Upper lobe of right lung (tissue), 1 donor: ENCODE measurements at regions not wholly inside any gene's neighbourhood (a gene's known extent, or its start where the extent isn't known, plus 50 kb on each side); places are given as distances from the start of the nearest gene placed in this dataset.

ENCODE experiments used
- ATAC-seq: fragments of 200-7000 bp; cut with Tn5 transposase; one replicate; pipeline ENCODE4 v1.9.1; 2020; ENCODE audit warnings: mild to moderate bottlenecking, moderate library complexity
- DNase-seq: peaks from one replicate; pipeline ENCODE4 v3.0.0-alpha.2; 2020
- H3K27ac ChIP-seq: fragments of 200-600 bp; one replicate; pipeline ENCODE4 v1.8.0; 2022
- H3K27me3 ChIP-seq: fragments of 200-600 bp; one replicate; pipeline ENCODE4 v1.8.0; 2022; ENCODE audit warnings: mild to moderate bottlenecking
- H3K36me3 ChIP-seq: fragments of 200-600 bp; one replicate; pipeline ENCODE4 v1.8.0; 2022
- H3K4me1 ChIP-seq: fragments of 200-600 bp; one replicate; pipeline ENCODE4 v1.8.0; 2022
- H3K4me3 ChIP-seq: fragments of 200-600 bp; one replicate; pipeline ENCODE4 v1.8.0; 2022; ENCODE audit warnings: mild to moderate bottlenecking
- H3K9me3 ChIP-seq: fragments of 200-600 bp; one replicate; pipeline ENCODE4 v1.8.0; 2022
- intact Hi-C: fragments of 100-400 bp; cut with DNase I; formaldehyde crosslinking; loops from one replicate; pipeline ENCODE4 v1.11.0; 2022
- TF ChIP-seq, protein P1 (sequence below): fragments of 200-600 bp; IDR thresholded peaks from one replicate; pipeline ENCODE4 v1.8.0; 2022; ENCODE audit warnings: antibody characterized with exemption
- donor health status: DM: no; HTN: yes; CAD: no; lungs with severe emphysema.

- TF ChIP-seq, protein P1, sequence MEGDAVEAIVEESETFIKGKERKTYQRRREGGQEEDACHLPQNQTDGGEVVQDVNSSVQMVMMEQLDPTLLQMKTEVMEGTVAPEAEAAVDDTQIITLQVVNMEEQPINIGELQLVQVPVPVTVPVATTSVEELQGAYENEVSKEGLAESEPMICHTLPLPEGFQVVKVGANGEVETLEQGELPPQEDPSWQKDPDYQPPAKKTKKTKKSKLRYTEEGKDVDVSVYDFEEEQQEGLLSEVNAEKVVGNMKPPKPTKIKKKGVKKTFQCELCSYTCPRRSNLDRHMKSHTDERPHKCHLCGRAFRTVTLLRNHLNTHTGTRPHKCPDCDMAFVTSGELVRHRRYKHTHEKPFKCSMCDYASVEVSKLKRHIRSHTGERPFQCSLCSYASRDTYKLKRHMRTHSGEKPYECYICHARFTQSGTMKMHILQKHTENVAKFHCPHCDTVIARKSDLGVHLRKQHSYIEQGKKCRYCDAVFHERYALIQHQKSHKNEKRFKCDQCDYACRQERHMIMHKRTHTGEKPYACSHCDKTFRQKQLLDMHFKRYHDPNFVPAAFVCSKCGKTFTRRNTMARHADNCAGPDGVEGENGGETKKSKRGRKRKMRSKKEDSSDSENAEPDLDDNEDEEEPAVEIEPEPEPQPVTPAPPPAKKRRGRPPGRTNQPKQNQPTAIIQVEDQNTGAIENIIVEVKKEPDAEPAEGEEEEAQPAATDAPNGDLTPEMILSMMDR, result no peak
- H3K4me1 ChIP-seq, result no peaks in the 10 kb centered on the region
- DNase-seq, result no peak
- no peak overlapping the region for H3K4me3 ChIP-seq
- intact Hi-C loops, result no loop called here
- no peak for ATAC-seq
- no peaks in the 10 kb centered on the region for H3K36me3 ChIP-seq
- H3K27me3 ChIP-seq, result no peaks in the 10 kb centered on the region
- H3K27ac ChIP-seq, result no peak overlapping the region
- H3K9me3 ChIP-seq, result no peaks in the 10 kb centered on the region
Measured at GRCh38 chr5:30414078-30414477, 779.4 kb upstream of the CDH6 start.

- no peaks in the 10 kb centered on the region for H3K27me3 ChIP-seq
- ATAC-seq (no peak), DNase-seq (no peak)
- no peaks in the 10 kb centered on the region for H3K36me3 ChIP-seq
- intact Hi-C loops, result no loop called here
- H3K4me3 ChIP-seq, result no peak overlapping the region
- no peaks in the 10 kb centered on the region for H3K9me3 ChIP-seq
- no peak overlapping the region for H3K27ac ChIP-seq
- TF ChIP-seq, protein P1, result no peak
- no peaks in the 10 kb centered on the region for H3K4me1 ChIP-seq
Measured at GRCh38 chr5:30413540-30413939, 779.9 kb upstream of the CDH6 start.

GRCh38 chr5:30405821-30406220, 787.7 kb upstream of the CDH6 start:
- intact Hi-C loops, result no loop called here
- no peaks in the 10 kb centered on the region for H3K4me1 ChIP-seq
- H3K27ac ChIP-seq, result no peak overlapping the region
- no peak for DNase-seq
- TF ChIP-seq, protein P1, result no peak
- H3K27me3 ChIP-seq, result no peaks in the 10 kb centered on the region
- ATAC-seq, result no peak
- no peaks in the 10 kb centered on the region for H3K36me3 ChIP-seq
- no peaks in the 10 kb centered on the region for H3K9me3 ChIP-seq
- H3K4me3 ChIP-seq, result no peak overlapping the region

DNA sequence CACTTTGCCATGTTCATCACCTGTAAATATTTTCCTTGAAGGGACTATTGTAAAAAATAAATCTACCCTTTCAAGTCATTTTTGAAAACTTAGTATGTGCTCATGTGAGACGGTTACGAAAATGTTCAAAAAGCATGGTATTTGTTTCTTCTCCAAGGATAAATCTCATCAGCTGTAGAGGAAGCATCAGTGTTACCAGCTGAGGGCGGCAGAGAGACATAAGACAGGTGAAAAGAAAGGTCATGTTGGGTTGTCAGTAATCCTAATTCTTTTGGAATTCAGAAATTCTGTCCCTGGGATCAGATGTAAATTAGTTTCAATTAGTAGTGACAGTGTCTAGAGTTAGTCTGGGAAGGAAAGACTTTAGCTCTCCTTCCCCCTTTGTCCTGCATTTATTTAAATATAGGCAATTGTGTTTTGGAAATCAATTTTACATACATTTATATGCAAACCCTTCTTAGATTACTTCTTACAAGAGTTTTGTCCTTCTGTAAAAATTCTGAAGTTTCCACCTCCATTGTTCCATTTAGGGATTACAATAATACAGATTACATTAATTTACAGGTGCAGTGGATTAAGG, 791.9 kb upstream of the CDH6 start:
- Histone ChIP-seq H3K36me3 (no peaks in the 10 kb centered on the region), H3K27ac (no peak overlapping the region), H3K4me3 (no peak overlapping the region), H3K4me1 (no peaks in the 10 kb centered on the region), H3K27me3 (no peaks in the 10 kb centered on the region), H3K9me3 (no peaks in the 10 kb centered on the region)
- ATAC-seq, result peak; percentile 42
- no peak for DNase-seq
- intact Hi-C loops, result no loop called here
- TF ChIP-seq, protein P1, result peak; percentile 42

DNA sequence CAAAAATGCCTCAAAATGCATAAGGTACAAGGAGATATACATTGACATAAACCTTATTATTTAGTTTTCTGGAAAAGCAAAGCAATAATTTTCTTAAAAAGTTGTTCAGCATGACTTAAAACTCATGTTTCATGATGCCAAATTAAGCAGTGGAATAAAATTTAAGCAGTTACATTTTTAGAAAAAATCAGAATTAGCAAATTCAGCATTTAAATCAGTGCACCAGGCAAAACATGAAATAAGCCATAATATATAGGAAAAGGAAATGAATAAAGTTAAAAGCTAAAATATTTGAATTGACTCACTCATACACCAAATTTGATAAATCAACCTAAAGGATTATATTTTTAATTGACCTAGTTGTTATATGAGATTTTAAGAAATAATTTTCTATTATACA, 795.1 kb upstream of the CDH6 start:
- no peaks in the 10 kb centered on the region for H3K9me3 ChIP-seq
- H3K4me3 ChIP-seq, result no peak overlapping the region
- ATAC-seq (no peak), DNase-seq (no peak)
- H3K36me3 ChIP-seq, result no peaks in the 10 kb centered on the region
- no peaks in the 10 kb centered on the region for H3K27me3 ChIP-seq
- intact Hi-C loops, result no loop called here
- no peaks in the 10 kb centered on the region for H3K4me1 ChIP-seq
- H3K27ac ChIP-seq, result no peak overlapping the region
- TF ChIP-seq, protein P1, result no peak

- intact Hi-C loops, result no loop called here
- Histone ChIP-seq H3K4me1 (no peaks in the 10 kb centered on the region), H3K27me3 (no peaks in the 10 kb centered on the region), H3K36me3 (no peaks in the 10 kb centered on the region), H3K27ac (no peak overlapping the region), H3K4me3 (no peak overlapping the region), H3K9me3 (no peaks in the 10 kb centered on the region)
- DNase-seq (no peak), ATAC-seq (no peak)
- TF ChIP-seq, protein P1, result no peak
Measured at GRCh38 chr5:30392897-30393296, 800.6 kb upstream of the CDH6 start.
